Left lung (tissue), 4 donors: ENCODE measurements at regions not wholly inside any gene's neighbourhood (a gene's known extent, or its start where the extent isn't known, plus 50 kb on each side); places are given as distances from the start of the nearest gene placed in this dataset.

Source experiments
- ATAC-seq: fragments of 200-7000 bp; cut with Tn5 transposase; one replicate; pipeline ENCODE4 v1.9.1; 2020; ENCODE audit warnings: moderate library complexity
- DNase-seq, 4 donors: peaks; one replicate each; pipeline ENCODE4 v3.0.0-alpha.2; 2013 to 2020
- H3K27ac ChIP-seq, 2 donors: fragments of 200-600 bp; sonication (generic) in 1 of 2; one replicate each; pipeline versions ENCODE4 v1.5.0 to v1.8.0; 2020 to 2021
- H3K27me3 ChIP-seq, 2 donors: fragments of 200-600 bp; sonication (generic) in 1 of 2; one replicate each; pipeline versions ENCODE4 v1.5.0 to v1.8.0; 2020 to 2021
- H3K36me3 ChIP-seq, 2 donors: fragments of 200-600 bp; sonication (generic) in 1 of 2; one replicate each; pipeline versions ENCODE4 v1.5.0 to v1.8.0; 2020 to 2021
- H3K4me1 ChIP-seq, 2 donors: fragments of 200-600 bp; one replicate each; pipeline ENCODE4 v1.8.0; 2021
- H3K4me3 ChIP-seq, 2 donors: fragments of 200-600 bp; sonication (generic) in 1 of 2; one replicate each; pipeline versions ENCODE4 v1.5.0 to v1.8.0; 2020 to 2021; ENCODE audit warnings: mild to moderate bottlenecking in 1 of 2
- H3K9me3 ChIP-seq, 2 donors: fragments of 200-600 bp; sonication (generic) in 1 of 2; one replicate each; pipeline versions ENCODE4 v1.5.0 to v1.8.0; 2020 to 2021
- CTCF ChIP-seq, 2 donors: fragments of 200-600 bp; sonication (generic) in 1 of 2; IDR thresholded peaks; one replicate each; pipeline versions ENCODE4 v1.5.0 to v1.8.0; 2021; ENCODE audit warnings: antibody characterized with exemption in 2 of 2
- intact Hi-C, 2 donors: fragments of 100-400 bp; cut with DNase I; formaldehyde crosslinking; loops; one replicate each; pipeline versions ENCODE4 v1.11.2 to v1.14.2; 2022
- donor health status: DM: no; HTN: yes; CAD: no.
- donor health status: DM: no; HTN: no; CAD: no.

- intact Hi-C loops: no loop called here
- Histone ChIP-seq H3K27me3 (no peaks in the 10 kb centered on the region), H3K4me1 (no peaks in the 10 kb centered on the region), H3K27ac (no peak overlapping the region), H3K9me3 (no peaks in the 10 kb centered on the region), H3K36me3 (no peaks in the 10 kb centered on the region), H3K4me3 (no peak overlapping the region)
- no peak for TF ChIP-seq CTCF (IDR thresholded peaks at IDR 0.05)
- no peak for ATAC-seq
- DNase-seq: peak in 1 of 4 donors; percentile 2
Measured at GRCh38 chr4:83709627-83710026, 173.7 kb downstream of the GPAT3 start.

- no peak for TF ChIP-seq CTCF (IDR thresholded peaks at IDR 0.05)
- Histone ChIP-seq H3K27me3 (no peaks in the 10 kb centered on the region), H3K4me1 (no peaks in the 10 kb centered on the region), H3K36me3 (no peaks in the 10 kb centered on the region), H3K9me3 (no peaks in the 10 kb centered on the region), H3K27ac (no peak overlapping the region), H3K4me3 (no peak overlapping the region)
- peak in 1 of 4 donors; percentile 2 for DNase-seq
- no peak for ATAC-seq
- intact Hi-C loops: no loop called here
Measured at GRCh38 chr4:83708500-83709175, 172.7 kb downstream of the GPAT3 start.

- Histone ChIP-seq H3K27me3 (no peaks in the 10 kb centered on the region), H3K4me1 (no peaks in the 10 kb centered on the region), H3K27ac (no peak overlapping the region), H3K4me3 (no peak overlapping the region), H3K36me3 (no peaks in the 10 kb centered on the region), H3K9me3 (peaks cover 0 to 23% of the 10 kb centered on the region in 2 donors)
- no peak for DNase-seq
- intact Hi-C loops: no loop called here
- ATAC-seq: no peak
- TF ChIP-seq CTCF (IDR thresholded peaks at IDR 0.05): no peak
Measured at GRCh38 chr4:83704786-83705185, 168.9 kb downstream of the GPAT3 start.

- DNase-seq (no peak), ATAC-seq (no peak)
- Histone ChIP-seq H3K36me3 (no peaks in the 10 kb centered on the region), H3K4me1 (no peaks in the 10 kb centered on the region), H3K4me3 (no peak overlapping the region), H3K27ac (no peak overlapping the region), H3K27me3 (no peaks in the 10 kb centered on the region), H3K9me3 (peaks cover 0 to 23% of the 10 kb centered on the region in 2 donors)
- no peak for TF ChIP-seq CTCF (IDR thresholded peaks at IDR 0.05)
- intact Hi-C loops: no loop called here
Measured at GRCh38 chr4:83703752-83704151, 167.8 kb downstream of the GPAT3 start.

GRCh38 chr4:83701041-83701440 lies 165.1 kb downstream of the GPAT3 start:
- no peaks in the 10 kb centered on the region for H3K36me3 ChIP-seq
- H3K27ac ChIP-seq: no peak overlapping the region
- H3K4me3 ChIP-seq: no peak overlapping the region
- TF ChIP-seq CTCF (IDR thresholded peaks at IDR 0.05): no peak
- ATAC-seq (no peak), DNase-seq (no peak)
- H3K9me3 ChIP-seq: peaks cover 0 to 23% of the 10 kb centered on the region in 2 donors
- intact Hi-C loops: no loop called here
- H3K4me1 ChIP-seq: no peaks in the 10 kb centered on the region
- H3K27me3 ChIP-seq: no peaks in the 10 kb centered on the region
